AG04450 (cell line): ENCODE measurements at regions not wholly inside any gene's neighbourhood (a gene's known extent, or its start where the extent isn't known, plus 50 kb on each side); places are given as distances from the start of the nearest gene placed in this dataset.

Experiments
- CTCF ChIA-PET: fragments of 300-600, 350-600 bp; formaldehyde crosslinking; extraction: SDS; loops from one replicate; lab custom pipeline; 2022; ENCODE audit warnings: antibody characterized with exemption, inconsistent platforms; lab: Charles Lee
- POLR2A ChIA-PET: fragments of 350-600 bp; formaldehyde crosslinking; extraction: SDS; loops from one replicate; lab custom pipeline; 2021; ENCODE audit warnings: antibody characterized with exemption, inconsistent platforms; lab: Yijun Ruan, JAX
- DNase-seq: peaks from one replicate; pipeline ENCODE4 v3.0.0-alpha.2; 2011; ENCODE audit warnings: low read depth, low spot score
- H3K27ac ChIP-seq: one replicate; pipeline ENCODE4 v1.5.1; 2012; ENCODE audit warnings: low read depth, low read length, control low read depth
- H3K27me3 ChIP-seq: one replicate; pipeline ENCODE4 v1.6.0; 2012; ENCODE audit warnings: low read length; ENCODE audit not compliant: control insufficient read depth, insufficient read depth
- H3K4me3 ChIP-seq: 2 replicates; pipeline ENCODE4 v1.5.1; 2011; ENCODE audit warnings: mild to moderate bottlenecking, low read depth, low read length, control low read depth
- H3K9me3 ChIP-seq: 2 replicates; pipeline ENCODE4 v1.5.1; 2012; ENCODE audit warnings: low read length; ENCODE audit not compliant: control insufficient read depth, insufficient read depth
- CTCF ChIP-seq: IDR thresholded peaks from 2 replicates; pipeline ENCODE4 v1.5.1; 2011; ENCODE audit warnings: low read depth, low read length, control low read depth, inconsistent platforms

- CTCF ChIA-PET, result no interaction called here
- POLR2A ChIA-PET, result no interaction called here
- Histone ChIP-seq H3K4me3 (no peak overlapping the region), H3K27me3 (no peaks in the 10 kb centered on the region), H3K27ac (no peak overlapping the region), H3K9me3 (no peaks in the 10 kb centered on the region)
- no peak for TF ChIP-seq CTCF
- no peak for DNase-seq
Observed at GRCh38 chr11:127629200-127629599, 628.6 kb upstream of the KIRREL3 start.

- TF ChIP-seq CTCF, result no peak
- Histone ChIP-seq H3K4me3 (no peak overlapping the region), H3K27me3 (no peaks in the 10 kb centered on the region), H3K27ac (no peak overlapping the region), H3K9me3 (no peaks in the 10 kb centered on the region)
- no peak for DNase-seq
- ChIA-PET POLR2A (no interaction called here), CTCF (no interaction called here)
Observed at GRCh38 chr11:127628458-127628785, 627.9 kb upstream of the KIRREL3 start.

DNA sequence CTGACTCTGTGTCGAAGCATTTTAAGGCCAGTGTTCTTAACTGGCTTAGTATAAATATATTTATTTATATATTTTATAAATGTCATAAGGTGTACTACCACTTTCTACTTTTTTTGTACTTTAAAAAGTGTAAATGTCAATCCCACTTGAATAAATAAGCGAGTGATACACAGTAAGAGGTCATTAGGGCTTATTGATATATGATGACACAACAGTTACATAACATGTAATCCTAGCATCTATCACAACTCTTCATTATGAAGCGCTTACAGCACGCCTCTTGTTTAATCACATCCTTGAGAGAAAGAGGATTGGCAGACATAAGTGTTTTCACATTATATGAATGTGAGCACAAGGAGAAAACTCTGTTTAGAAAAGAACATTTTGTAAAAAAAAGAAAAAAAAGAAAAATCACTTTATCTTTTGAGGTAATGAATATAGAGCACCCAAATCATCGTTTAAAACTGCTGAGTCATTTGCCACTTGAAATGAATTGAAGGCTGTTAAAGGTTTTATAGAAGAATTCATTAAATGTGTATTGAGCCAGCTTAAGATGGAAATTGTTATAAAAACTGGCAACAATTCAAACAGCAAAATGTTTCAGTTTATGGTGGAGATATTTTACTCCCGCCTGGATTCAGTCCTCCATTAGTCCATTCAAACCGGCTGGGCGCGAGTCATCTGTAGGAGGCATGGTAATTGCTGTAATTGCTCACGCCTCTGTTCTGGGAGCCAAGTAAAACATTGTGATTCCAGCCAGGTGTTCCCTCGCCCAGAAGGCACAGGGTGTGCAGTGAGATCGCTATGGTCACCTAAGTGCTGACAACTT is 627.3 kb upstream of the KIRREL3 start:
- H3K4me3 ChIP-seq, result no peak overlapping the region
- CTCF ChIA-PET, result no interaction called here
- no peak overlapping the region for H3K27ac ChIP-seq
- H3K27me3 ChIP-seq, result no peaks in the 10 kb centered on the region
- DNase-seq, result no peak
- POLR2A ChIA-PET, result no interaction called here
- H3K9me3 ChIP-seq, result no peaks in the 10 kb centered on the region
- no peak for TF ChIP-seq CTCF

GRCh38 chr11:127627204-127627603 is 626.6 kb upstream of the KIRREL3 start:
- POLR2A ChIA-PET, result no interaction called here
- no peaks in the 10 kb centered on the region for H3K27me3 ChIP-seq
- no peaks in the 10 kb centered on the region for H3K9me3 ChIP-seq
- CTCF ChIA-PET, result no interaction called here
- H3K27ac ChIP-seq, result no peak overlapping the region
- no peak for TF ChIP-seq CTCF
- H3K4me3 ChIP-seq, result no peak overlapping the region
- no peak for DNase-seq

DNA sequence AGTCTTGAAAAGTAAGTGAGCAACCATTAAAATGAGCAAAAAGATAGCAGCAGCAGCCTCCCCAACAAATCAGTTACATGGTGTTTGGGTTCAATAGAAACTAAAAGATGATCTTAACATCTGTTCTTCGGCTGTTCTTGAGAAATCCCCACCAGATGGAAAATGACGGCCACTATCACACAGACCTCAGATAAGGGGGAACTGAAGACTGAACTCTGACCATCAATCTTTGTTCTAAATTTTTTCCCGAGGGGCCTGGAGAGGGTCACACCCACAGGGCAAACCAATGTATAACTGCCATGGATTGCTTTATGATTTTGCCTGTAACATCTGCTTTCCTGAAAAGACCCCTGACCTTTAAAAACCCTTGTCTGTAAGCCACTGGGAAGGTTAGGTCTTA is 624.8 kb upstream of the KIRREL3 start:
- CTCF ChIA-PET, result no interaction called here
- no peak for DNase-seq
- no peak for TF ChIP-seq CTCF

More for the DNA sequence above, 624.8 kb upstream of the KIRREL3 start:
- H3K9me3 ChIP-seq, result no peaks in the 10 kb centered on the region
- POLR2A ChIA-PET, result no interaction called here
- H3K4me3 ChIP-seq, result no peak overlapping the region
- no peak overlapping the region for H3K27ac ChIP-seq
- H3K27me3 ChIP-seq, result no peaks in the 10 kb centered on the region
